Astrocyte of the hippocampus (primary cell): ENCODE measurements at regions not wholly inside any gene's neighbourhood (a gene's known extent, or its start where the extent isn't known, plus 50 kb on each side); places are given as distances from the start of the nearest gene placed in this dataset.
A peak's percentile ranks its signal among the peaks of the same experiment; 100 is the strongest.
"Not testable (repeated sequence)": the region's sequence is repeated elsewhere in the genome, so short reads cannot be mapped to it uniquely, and the experiment has no call there.

ENCODE experiments used
- DNase-seq: peaks from one replicate; pipeline ENCODE4 v3.0.0; 2011; ENCODE audit warnings: low read depth, low spot score

- DNase-seq: no peak
Measured at GRCh38 chr15:95129574-95129973, 898.2 kb downstream of the MCTP2 start.

GRCh38 chr15:95131131-95131556 lies 899.8 kb downstream of the MCTP2 start:
- DNase-seq: no peak

- peak; percentile 47 for DNase-seq
Measured at GRCh38 chr15:95132774-95133173, 901.4 kb downstream of the MCTP2 start.

GRCh38 chr15:95134431-95135110 lies 903.2 kb downstream of the MCTP2 start:
- no peak for DNase-seq

- DNase-seq: no peak
Measured at GRCh38 chr15:95138604-95139270, 907.4 kb downstream of the MCTP2 start.

GRCh38 chr15:95141486-95141885 lies 910.1 kb downstream of the MCTP2 start:
- no peak for DNase-seq

- DNase-seq: no peak
Measured at GRCh38 chr15:95142531-95142930, 911.2 kb downstream of the MCTP2 start.

GRCh38 chr15:95146481-95146880 lies 915.1 kb downstream of the MCTP2 start:
- no peak for DNase-seq

GRCh38 chr15:95148183-95148582 lies 916.8 kb downstream of the MCTP2 start:
- no peak for DNase-seq

- no peak for DNase-seq
Measured at GRCh38 chr15:95149036-95149435, 917.7 kb downstream of the MCTP2 start.

- no peak for DNase-seq
Measured at GRCh38 chr15:95149771-95150170, 918.4 kb downstream of the MCTP2 start.

- DNase-seq: no peak
Measured at GRCh38 chr15:95150466-95150865, 919.1 kb downstream of the MCTP2 start.

- DNase-seq: no peak
Measured at GRCh38 chr15:95152741-95153140, 921.4 kb downstream of the MCTP2 start.

- DNase-seq: not testable (repeated sequence)
Measured at GRCh38 chr15:95153201-95153600, 921.8 kb downstream of the MCTP2 start.

GRCh38 chr15:95160316-95160715 lies 929.0 kb downstream of the MCTP2 start:
- no peak for DNase-seq

GRCh38 chr15:95162069-95162468 lies 930.7 kb downstream of the MCTP2 start:
- peak; percentile 2 for DNase-seq

GRCh38 chr15:95162531-95162930 lies 931.2 kb downstream of the MCTP2 start:
- peak; percentile 2 for DNase-seq

GRCh38 chr15:95162967-95163531 lies 931.7 kb downstream of the MCTP2 start:
- DNase-seq: peak; percentile 10

- no peak for DNase-seq
Measured at GRCh38 chr15:95168152-95168551, 936.8 kb downstream of the MCTP2 start.

- DNase-seq: no peak
Measured at GRCh38 chr15:95168951-95169431, 937.6 kb downstream of the MCTP2 start.

GRCh38 chr15:95169541-95170459 lies 938.4 kb downstream of the MCTP2 start:
- DNase-seq: peak; percentile 1
